ENCODE measurements at regions not wholly inside any gene's neighbourhood (a gene's known extent, or its start where the extent isn't known, plus 50 kb on each side); places are given as distances from the start of the nearest gene placed in this dataset.
A peak's percentile ranks its signal among the peaks of the same experiment; 100 is the strongest.

GRCh38 chrX:114097427-114097826, 486.5 kb upstream of the HTR2C start:
- Histone ChIP-seq H3K27ac (no peak overlapping the region), H3K4me3 (no peak overlapping the region), H3K4me1 (no peaks in the 10 kb centered on the region), H3K9me3 (peaks cover 0 to under 1% (median 0%) of the 10 kb centered on the region in 4 donors), H3K27me3 (peaks cover 0 to 6% of the 10 kb centered on the region in 2 donors), H3K36me3 (no peaks in the 10 kb centered on the region)
- DNase-seq (ENCODE audit: low spot score in 2 of 2): no peak
- 53 to 63% methylated on average over 1 of the region's 1 CpG for WGBS, 2 donors
- TF ChIP-seq POLR2A (IDR thresholded peaks at IDR 0.05) (no peak), EP300 (IDR thresholded peaks at IDR 0.05) (no peak), CTCF (IDR thresholded peaks at IDR 0.05) (no peak)

GRCh38 chrX:114095789-114096188, 488.1 kb upstream of the HTR2C start:
- peaks cover 0 to 6% (median 0%) of the 10 kb centered on the region in 4 donors for H3K9me3 ChIP-seq
- peaks cover 0 to 6% of the 10 kb centered on the region in 2 donors for H3K27me3 ChIP-seq
- H3K4me3 ChIP-seq: no peak overlapping the region
- H3K36me3 ChIP-seq: no peaks in the 10 kb centered on the region
- WGBS, 2 donors: 75 to 77% methylated on average over 3 of the region's 3 CpGs
- TF ChIP-seq EP300 (IDR thresholded peaks at IDR 0.05) (no peak), POLR2A (IDR thresholded peaks at IDR 0.05) (no peak), CTCF (IDR thresholded peaks at IDR 0.05) (no peak)
- no peak for DNase-seq (ENCODE audit: low spot score in 2 of 2)
- no peak overlapping the region for H3K27ac ChIP-seq
- H3K4me1 ChIP-seq: no peaks in the 10 kb centered on the region

GRCh38 chrX:114087543-114087942, 496.3 kb upstream of the HTR2C start:
- 79 to 100% methylated on average over 1 of the region's 1 CpG for WGBS, 2 donors
- H3K36me3 ChIP-seq: no peaks in the 10 kb centered on the region
- no peak overlapping the region for H3K4me3 ChIP-seq
- H3K27me3 ChIP-seq: peaks cover 0 to 12% of the 10 kb centered on the region in 2 donors
- H3K4me1 ChIP-seq: no peaks in the 10 kb centered on the region
- DNase-seq (ENCODE audit: low spot score in 2 of 2): no peak
- H3K27ac ChIP-seq: no peak overlapping the region
- H3K9me3 ChIP-seq: peaks cover 0 to 6% (median 0%) of the 10 kb centered on the region in 4 donors
- TF ChIP-seq EP300 (IDR thresholded peaks at IDR 0.05): no peak
- TF ChIP-seq POLR2A (IDR thresholded peaks at IDR 0.05): no peak
- TF ChIP-seq CTCF (IDR thresholded peaks at IDR 0.05): no peak

GRCh38 chrX:114077773-114078172, 506.1 kb upstream of the HTR2C start:
- DNase-seq (ENCODE audit: low spot score in 2 of 2): no peak
- no peak overlapping the region for H3K27ac ChIP-seq
- no peaks in the 10 kb centered on the region for H3K4me1 ChIP-seq
- WGBS, 2 donors: 74 to 85% methylated on average over 3 of the region's 3 CpGs
- peaks cover 0 to 14% of the 10 kb centered on the region in 2 donors for H3K27me3 ChIP-seq
- no peak for TF ChIP-seq POLR2A (IDR thresholded peaks at IDR 0.05)
- TF ChIP-seq CTCF (IDR thresholded peaks at IDR 0.05): no peak
- no peak for TF ChIP-seq EP300 (IDR thresholded peaks at IDR 0.05)
- H3K4me3 ChIP-seq: no peak overlapping the region
- H3K9me3 ChIP-seq: no peaks in the 10 kb centered on the region
- no peaks in the 10 kb centered on the region for H3K36me3 ChIP-seq

- Histone ChIP-seq H3K9me3 (no peaks in the 10 kb centered on the region), H3K36me3 (no peaks in the 10 kb centered on the region), H3K27ac (no peak overlapping the region), H3K4me1 (no peaks in the 10 kb centered on the region), H3K4me3 (no peak overlapping the region), H3K27me3 (peaks cover 0 to 24% of the 10 kb centered on the region in 2 donors)
- TF ChIP-seq CTCF (IDR thresholded peaks at IDR 0.05): peak in 1 of 5 experiments; percentile 34
- TF ChIP-seq EP300 (IDR thresholded peaks at IDR 0.05): no peak
- 51 to 65% methylated on average over 4 of the region's 4 CpGs for WGBS, 2 donors
- no peak for DNase-seq (ENCODE audit: low spot score in 2 of 2)
These were observed 508.7 kb upstream of the HTR2C start for GRCh38 chrX:114075073-114075673.

Data from tibial nerve (tissue), 4 donors.